ENCODE measurements at regions not wholly inside any gene's neighbourhood (a gene's known extent, or its start where the extent isn't known, plus 50 kb on each side); places are given as distances from the start of the nearest gene placed in this dataset.

DNA sequence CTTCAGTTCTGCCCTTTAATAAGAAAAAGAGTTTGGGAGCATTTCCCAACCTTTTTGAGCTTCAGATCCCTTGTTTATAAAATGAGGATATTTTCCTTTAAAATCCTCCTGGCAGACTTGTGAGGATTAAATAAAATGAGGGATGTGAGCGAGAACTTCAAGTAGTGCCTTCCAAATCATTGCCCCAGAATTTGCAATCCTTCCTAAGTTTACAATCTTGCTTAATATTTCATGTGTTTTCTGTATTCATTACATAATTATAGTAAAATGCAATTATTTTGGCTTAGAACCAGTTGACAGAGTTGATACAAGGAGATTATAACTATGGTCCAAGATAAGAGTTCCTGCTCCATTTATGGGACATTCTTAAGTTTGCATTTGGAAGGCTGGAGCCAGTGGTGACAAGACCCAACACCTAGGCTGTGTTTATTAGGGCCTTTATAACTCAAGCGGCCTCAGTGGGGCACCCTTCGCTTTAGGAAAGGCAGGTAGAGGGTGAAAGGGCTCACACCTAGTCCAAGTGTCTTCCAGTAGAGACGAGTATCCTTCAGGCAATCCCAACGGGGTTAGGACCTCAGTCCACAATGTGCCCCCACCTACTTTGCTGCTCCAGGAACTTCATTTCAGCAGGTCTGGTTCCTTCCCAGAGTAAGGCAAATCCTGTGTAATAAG, 317.5 kb downstream of the WDR11 start:
- TF ChIP-seq POLR2AphosphoS5 (IDR thresholded peaks at IDR 0.05) (no peak), POLR2A (IDR thresholded peaks at IDR 0.05) (no peak)
- TF ChIP-seq, protein P1, sequence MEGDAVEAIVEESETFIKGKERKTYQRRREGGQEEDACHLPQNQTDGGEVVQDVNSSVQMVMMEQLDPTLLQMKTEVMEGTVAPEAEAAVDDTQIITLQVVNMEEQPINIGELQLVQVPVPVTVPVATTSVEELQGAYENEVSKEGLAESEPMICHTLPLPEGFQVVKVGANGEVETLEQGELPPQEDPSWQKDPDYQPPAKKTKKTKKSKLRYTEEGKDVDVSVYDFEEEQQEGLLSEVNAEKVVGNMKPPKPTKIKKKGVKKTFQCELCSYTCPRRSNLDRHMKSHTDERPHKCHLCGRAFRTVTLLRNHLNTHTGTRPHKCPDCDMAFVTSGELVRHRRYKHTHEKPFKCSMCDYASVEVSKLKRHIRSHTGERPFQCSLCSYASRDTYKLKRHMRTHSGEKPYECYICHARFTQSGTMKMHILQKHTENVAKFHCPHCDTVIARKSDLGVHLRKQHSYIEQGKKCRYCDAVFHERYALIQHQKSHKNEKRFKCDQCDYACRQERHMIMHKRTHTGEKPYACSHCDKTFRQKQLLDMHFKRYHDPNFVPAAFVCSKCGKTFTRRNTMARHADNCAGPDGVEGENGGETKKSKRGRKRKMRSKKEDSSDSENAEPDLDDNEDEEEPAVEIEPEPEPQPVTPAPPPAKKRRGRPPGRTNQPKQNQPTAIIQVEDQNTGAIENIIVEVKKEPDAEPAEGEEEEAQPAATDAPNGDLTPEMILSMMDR (IDR thresholded peaks at IDR 0.05), result no peak
